NCI-H1436 (cell line): ENCODE measurements at regions not wholly inside any gene's neighbourhood (a gene's known extent, or its start where the extent isn't known, plus 50 kb on each side); places are given as distances from the start of the nearest gene placed in this dataset.

Source experiments
- DNase-seq: peaks from one replicate; lab custom pipeline; 2025; lab: John Stamatoyannopoulos, UW

DNA sequence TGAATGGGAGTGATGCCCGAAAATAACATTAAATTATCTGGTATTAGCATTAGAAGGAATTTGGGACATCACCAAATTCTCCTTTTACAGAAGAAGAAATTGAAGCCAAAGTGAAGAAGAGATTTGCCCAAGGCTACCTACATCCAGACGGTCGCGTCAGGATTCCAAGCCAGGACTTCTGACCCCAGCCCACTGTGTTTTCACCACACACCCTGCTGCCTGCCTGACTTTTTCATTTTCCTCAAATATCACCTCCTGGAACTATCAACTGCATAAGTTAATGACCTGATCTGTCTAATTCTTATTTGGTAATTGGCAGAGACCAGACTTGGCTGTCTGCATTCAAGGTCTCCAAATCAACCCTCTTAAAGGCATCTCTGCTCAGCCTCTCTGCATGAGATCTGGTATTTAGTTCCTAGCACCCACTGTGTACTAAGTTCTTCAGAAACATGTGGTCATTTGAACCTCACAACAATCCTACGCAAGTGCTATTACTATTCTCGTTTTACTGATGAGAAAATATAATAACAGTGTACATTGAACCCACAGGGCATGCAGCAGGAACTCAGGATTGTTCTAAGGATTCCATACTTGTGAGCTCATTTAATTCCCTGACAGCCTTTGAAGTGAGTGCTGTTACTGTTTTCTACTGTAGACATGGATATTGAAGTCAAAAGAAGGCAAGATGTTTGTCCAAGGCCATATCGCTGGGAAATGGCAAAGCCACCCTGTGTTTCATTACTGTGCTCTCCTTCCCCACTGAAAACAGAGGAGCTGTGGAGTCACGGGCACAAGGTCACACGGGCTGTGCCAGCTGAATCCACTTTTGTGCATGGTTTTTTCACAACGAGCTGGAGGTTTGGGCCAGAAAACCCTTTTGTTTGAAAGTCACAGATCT, 195.2 kb upstream of the C1QTNF7 start:
- no peak for DNase-seq

DNA sequence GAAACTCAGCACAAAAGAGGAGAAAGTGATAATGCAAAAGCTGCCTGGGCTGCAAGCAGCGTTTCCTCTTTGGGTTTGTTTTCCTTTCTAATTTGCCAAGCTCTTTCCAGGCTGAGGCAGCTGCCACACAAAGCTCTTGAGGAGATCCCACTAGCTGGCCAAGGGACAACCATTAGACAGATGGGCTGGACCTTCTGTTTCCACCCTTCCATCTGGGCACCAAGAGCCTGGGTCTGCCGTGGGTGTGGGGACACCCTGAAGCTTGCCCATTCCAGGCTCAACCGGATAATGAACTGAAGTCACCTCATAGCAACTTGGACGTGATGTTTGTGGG, 194.6 kb upstream of the C1QTNF7 start:
- DNase-seq: no peak

DNA sequence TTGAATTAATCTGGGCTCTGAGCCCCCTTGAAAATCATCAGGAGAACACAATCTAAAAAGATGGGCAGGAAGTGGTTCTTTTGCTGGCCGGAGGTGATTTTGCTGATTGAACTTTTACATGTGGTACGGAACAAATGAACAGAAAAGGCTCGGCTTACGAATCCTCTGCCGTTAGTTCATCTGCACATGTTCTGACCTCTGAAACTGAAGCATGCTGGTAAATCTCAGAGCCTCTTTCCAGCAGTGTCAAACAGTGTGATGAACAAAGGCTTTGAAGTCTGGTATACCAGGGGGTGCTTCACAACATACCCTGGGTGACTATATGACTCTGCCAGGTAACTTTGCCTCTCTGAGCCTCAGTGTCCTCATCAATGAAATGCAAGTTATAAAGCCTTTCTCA, 194.2 kb upstream of the C1QTNF7 start:
- DNase-seq: no peak

DNA sequence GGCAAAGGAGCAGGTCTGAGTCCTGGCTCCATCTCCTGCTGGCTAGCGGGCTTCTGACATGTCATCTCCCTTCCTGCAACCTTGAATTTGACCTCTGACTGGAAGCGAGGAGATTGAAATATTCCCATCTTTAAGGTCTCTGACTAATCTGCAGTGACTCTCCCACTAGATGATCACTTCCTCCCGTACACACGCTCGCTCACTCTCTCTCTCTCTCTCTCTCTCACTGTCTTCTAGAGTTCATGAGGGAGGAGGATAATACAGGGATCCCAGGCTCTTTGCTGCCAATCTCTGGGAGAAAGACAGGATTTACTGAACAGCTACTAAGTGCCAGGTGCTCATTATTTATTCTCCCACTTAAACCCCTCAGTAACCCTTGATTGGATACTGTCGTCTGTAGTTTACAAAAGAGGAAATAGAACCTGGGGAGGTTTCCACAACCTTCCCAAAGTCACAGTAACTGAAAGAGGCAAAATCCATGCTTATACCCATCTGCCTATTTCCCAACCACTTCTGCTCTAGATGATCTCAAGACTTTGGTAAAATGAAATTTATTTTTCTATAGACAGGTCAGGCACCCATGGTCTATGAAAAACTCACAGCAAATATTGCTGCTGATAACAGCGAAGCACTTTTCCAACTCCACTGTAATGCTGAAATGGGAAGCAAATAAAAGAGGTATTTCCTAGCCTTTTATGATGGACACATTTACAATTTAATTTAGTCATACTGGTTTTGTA, 193.5 kb upstream of the C1QTNF7 start:
- no peak for DNase-seq

DNA sequence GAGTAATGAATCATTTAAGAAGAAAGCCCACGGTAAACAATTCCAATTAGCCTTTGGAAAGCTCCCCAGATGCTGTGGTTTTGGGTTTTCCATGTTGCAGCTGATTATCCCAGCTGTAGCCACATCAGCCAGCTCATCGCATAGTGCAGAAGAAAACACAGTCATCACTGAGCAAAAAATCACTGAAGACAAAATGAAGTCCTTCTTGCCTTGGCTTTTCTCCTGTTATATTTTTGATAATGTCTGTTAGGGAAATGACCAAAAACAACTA, 193.0 kb upstream of the C1QTNF7 start:
- no peak for DNase-seq

DNA sequence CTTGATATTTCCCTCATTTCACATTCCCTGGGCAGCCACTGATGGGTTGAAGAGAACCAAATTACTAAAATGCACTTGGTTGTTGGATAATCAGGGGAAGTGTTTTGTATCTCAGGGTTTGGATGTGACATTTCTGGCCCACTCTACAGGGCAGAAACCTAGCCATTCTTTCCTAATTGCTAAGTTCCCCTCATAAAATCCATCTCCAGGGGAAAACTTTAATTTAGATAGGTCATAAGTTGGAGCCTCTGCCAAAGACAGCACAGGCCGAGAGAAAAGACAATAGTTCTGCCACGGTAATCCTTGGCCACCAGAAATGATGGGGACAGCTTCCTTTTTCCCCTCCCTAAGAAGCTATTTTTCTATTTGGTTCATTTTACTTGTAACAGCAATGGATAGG, 192.7 kb upstream of the C1QTNF7 start:
- no peak for DNase-seq

DNA sequence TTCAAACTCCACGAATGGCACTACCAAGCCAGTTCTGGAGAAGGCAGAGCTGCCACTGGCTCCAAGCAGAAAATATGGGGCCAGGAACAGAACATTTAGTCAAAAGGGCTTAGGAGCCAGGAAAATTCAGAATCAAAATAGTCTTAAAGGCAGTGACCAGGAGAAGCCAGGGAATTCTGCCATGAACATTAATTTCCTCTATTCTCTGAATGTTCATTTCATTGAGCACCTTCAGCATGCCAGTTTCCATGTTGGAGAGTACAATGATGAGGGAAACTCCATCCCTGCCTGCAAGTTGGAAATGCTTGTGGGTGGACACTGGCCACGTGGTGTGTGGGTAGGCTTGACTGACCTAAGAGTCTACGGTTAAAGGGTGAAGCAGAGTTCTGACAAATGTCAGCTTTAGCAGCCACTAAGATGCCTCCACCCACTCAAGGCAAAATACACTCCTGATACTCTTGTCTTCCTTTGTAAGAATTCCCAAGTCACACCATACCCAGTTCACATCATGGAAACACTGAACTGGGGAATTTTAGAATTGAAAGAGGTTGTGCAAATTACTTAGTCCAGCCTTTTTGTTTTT, 190.1 kb upstream of the C1QTNF7 start:
- no peak for DNase-seq

DNA sequence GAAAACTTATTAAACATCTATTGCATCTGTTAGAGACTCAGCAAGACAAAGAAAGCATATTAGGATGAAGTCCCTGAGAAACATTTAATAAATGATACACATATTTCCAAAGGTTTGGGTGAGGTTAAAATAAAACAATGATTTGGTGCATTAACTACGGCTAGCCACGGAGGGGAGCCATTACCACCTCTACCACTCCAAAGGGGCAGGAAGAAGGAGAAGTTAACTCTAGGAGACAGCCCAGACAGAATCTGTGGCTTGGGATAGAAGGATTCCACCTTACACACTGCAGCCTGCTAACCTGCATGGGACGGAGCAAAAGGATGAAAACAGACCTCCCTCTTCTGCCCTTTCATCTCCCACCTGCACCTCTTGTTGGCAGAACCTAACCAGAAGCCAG, 189.1 kb upstream of the C1QTNF7 start:
- no peak for DNase-seq

DNA sequence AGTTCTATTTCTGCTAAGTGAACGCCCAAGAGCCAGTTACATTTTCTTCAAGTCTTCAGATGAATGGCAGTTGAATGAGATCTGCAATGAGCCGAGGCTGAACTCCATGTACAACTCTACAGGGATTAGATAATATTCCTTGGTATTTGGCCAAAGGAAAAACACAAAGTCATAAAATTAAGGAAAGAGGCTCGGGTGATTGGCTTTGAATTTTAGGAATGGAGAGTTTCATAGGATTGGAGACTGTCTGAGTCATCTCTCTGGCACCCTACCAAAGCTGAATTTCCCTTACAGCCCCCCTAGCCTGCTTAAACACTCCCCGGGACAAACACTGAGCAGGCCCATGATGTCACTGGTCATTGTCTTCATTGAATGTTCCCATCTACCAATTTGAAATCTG, 188.0 kb upstream of the C1QTNF7 start:
- DNase-seq: no peak

DNA sequence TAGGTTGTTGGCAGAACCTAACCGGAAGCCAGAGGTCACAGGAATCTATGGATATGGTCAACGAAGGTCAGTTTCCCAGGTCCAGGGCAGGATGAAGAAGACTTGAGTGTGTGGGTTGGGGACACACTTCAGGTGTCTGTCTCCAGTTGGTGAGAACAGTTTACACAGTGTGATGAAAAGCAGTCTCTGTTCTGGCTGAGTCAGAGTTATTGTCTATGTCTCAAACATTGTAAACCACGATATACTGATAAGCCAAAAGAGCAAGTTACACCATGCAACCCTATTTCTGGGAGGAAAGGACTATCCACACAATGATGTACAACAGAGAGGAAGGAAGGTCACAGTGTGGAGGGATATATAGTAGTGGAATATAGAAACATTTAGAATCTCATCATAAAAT, 187.1 kb upstream of the C1QTNF7 start:
- DNase-seq: no peak

DNA sequence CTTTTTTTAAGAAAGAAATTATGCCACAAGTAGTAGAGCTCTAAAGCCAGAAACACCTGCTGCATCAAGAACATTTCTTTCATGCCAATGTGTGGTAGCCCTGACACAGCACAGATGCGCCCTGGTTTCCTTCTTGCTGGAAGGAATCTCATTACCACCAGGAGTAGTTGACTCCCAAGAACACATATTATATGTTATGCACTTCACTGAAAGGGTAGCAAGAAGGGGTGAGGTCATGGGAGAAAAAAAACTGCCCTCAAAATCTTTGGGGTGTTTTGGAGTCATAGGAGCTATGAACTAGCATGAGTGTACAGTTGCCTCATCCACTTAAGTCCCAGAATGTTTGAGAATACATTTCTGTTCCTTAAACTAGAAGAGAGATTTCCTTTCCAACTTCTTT, 185.8 kb upstream of the C1QTNF7 start:
- no peak for DNase-seq

DNA sequence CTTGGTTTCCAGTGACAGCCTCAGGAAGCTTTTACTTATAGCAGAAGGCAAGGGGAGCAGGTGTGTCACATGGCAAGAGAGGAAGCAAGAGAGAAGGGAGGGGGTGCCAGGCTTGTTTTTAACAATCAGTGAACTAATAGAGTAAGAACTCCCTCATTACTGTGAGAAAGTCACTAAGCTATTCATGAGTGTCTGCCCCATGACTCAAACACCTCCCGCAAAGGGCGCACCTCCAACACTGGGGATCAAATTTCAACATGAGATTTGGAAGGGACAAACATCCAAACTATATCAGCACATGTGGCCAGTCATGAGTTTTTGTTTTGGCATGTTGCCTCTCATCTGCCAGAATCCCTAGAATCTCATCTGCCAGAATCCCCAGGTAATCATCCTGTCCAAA, 183.5 kb upstream of the C1QTNF7 start:
- no peak for DNase-seq

DNA sequence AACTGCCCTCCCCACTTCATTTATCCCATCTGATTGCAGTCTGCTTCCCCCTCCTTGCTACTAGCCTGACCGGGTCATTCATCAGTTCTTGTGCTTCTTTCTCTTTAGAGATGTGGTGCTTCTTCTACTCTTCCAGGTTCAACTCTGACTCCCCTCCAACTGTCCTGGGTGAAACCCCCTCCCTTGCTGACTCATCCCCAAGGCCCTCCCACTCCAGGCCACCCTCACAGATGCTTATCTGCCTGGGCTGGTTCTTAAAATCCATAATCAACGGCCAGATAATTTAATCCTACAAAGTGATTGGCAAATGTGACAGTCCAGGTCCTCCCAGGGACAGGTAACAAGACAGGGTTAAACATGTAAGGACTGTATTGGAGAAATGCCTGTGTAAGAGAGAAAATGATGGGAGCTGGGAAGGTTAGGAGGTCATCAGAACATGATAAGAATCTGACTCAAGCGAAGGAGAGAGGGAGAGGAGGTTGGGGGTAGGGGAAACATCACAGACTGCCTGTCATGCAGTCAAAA, 182.8 kb upstream of the C1QTNF7 start:
- DNase-seq: no peak

DNA sequence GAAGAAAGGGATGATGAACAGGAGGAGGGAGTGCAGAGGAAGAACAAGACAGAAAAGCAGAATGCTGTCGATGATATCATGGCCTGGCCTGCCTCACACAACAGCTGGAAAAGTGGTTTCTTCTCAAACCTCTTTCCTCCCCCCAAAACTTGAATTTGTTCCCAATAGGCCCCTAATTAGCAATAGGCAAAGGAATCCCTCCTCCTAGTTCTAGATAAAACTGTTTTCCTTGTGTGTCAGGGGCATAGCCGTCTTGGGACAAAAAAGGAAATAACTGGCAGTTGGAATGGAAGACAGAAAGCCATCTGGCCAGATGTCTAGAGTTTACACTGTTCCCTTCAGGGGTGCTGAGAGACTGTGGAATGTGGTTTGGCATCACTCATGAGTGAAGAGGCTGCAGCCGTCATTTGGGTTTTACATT, 177.8 kb upstream of the C1QTNF7 start:
- no peak for DNase-seq

DNA sequence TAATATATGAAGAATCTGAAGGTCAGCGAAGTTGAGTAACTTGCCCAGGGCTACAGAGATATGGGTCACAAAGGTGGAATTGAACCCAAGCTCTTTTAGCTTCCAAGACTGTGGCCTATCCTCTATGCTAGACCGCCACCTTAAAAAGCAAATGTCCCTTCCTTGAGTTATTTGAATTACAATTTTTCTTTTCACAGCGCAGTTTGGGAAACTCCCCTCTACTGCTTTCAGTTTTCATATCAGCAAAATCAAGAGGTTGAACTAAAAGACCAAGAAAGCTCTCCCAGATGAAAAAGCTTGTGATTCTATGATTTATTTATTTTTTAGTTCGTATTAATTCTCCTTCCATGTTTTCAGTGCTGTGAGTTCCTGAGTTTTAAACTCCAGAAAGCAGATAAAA, 174.5 kb upstream of the C1QTNF7 start:
- no peak for DNase-seq

DNA sequence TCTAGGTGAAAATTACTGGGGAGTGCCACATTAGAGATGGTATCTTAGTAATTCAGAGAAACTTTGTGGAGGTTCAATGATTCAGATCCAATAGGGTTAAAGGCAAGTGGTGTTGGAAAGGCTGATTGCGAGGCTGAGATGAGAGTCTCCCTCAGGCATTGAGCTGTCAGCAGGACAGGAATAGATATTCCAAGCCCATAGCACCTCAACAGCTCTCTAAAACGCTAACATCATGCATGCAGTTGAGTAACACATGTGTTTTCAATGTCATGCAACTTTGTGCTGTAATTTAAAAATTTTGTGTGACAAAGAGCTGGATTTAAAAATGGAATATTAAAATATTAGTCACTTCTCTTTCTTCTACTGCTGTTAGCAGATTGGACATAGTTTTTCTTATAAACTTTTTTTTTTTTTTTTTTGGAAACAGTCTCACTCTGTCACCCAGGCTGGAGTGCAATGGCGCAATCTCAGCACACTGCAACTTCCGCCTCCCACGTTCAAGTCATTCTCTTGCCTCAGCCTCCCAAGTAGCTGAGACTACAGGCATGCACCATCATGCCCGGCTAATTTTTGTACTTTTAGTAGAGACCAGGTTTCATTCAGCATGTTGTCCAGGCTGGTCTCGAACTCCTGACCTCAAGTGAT, 173.5 kb upstream of the C1QTNF7 start:
- DNase-seq: no peak

DNA sequence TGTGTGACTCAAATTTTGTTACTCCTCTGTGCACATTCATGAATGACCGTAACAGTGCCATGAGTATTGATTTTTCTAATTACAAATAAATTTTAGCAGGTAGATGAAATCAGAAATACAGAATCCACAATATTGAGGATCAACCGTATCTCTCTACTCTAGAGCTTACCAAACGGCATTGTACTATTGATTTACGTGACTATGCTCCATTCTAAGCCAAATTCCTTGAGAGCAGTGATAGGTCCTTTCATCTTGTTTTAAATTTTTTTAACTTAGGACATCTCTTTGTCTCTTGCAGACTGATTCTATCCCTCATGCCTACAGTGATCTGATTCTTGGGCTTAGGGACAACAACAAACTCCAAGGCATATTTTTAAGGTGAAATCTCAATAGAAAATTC, 172.3 kb upstream of the C1QTNF7 start:
- DNase-seq: no peak

DNA sequence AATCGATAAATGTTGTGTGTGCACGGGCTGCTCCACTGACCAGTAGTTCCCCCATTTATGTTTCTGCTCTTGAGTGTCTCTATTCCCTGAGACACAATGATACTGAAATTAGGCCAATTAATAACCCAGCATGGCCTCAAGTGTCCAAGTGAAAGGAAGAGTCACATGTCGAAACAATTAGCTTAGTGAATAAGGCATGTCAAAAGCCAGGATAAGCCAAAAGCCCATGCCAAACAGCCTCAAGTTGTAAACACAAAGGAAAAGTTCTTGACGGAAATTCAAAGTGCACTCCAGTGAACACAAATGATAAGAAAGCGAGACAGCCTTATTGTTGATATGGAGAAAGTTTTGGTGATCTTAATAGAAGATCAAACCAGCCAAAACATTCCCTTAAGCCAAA, 167.1 kb upstream of the C1QTNF7 start:
- no peak for DNase-seq

DNA sequence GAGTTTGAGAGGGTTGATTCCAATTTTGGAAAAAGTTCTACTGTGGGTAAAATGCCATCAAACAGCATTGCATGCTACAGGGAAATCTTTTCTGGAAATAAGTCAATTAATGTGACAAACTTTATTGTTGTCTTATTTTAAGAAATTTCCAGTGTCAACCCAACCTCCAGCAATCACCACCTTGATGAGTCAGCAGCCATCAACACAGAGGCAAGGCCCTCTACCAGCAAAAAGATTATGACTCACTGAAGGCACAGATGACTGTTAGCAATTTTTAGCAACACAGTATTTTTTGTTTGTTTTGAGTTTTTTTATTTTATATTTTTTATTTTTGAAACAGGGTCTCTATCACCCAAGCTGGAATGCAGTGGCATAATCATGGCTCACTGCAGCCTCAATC, 165.4 kb upstream of the C1QTNF7 start:
- DNase-seq: no peak

DNA sequence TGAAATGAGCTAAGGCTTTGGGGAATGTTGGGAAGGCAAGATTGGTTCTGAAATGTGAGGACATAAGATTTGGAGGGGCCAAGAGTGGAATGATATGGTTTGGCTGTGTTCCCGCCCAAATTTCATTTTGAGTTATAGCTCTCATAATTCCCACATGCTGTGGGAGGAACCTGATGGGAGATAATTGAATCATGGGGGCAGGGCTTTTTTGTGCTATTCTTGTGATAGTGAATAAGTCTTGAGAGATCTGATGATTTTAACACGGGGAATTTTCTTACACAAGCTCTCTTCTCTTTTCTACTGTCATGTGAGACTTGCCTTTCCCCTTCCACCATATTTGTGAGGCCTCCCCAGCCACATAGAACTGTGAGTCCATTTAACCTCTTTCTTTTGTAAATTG, 157.6 kb upstream of the C1QTNF7 start:
- no peak for DNase-seq

DNA sequence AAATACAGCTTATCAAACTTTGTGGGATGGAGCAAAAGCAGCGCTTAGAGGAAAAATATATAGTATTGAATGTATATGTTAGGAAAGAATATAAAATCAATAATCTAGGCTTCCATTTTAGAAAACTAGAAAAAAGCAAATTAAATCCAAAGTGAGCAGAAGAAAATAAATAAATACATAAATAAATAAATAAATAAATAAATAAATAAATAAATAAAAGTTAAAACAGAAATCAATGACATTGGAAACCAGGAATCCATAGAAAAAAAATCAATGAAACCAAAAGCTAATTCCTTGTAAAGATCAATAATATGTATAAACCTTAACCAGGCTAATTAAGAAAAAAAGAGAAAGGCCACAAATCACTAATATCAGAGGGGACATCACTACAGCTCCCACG, 141.8 kb upstream of the C1QTNF7 start:
- DNase-seq: no peak

DNA sequence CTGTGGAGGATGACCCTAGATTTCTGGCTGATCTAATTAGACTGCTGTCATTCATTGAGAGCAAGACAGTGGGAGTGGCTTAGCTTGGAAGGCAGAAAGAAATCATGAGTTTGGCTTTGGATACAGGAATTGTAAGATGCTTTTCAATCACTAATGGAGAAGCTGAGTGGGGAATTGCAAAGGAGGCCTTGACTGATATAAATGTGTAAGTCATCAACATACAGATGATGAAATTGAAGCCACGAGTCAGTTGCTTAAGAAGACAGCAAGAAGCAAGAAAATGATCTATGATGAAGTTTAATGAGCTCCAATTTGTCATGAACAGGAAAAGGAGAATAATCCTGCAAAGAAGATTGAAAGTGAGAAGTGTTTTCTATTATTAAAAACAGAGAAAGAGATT, 136.7 kb upstream of the C1QTNF7 start:
- no peak for DNase-seq

DNA sequence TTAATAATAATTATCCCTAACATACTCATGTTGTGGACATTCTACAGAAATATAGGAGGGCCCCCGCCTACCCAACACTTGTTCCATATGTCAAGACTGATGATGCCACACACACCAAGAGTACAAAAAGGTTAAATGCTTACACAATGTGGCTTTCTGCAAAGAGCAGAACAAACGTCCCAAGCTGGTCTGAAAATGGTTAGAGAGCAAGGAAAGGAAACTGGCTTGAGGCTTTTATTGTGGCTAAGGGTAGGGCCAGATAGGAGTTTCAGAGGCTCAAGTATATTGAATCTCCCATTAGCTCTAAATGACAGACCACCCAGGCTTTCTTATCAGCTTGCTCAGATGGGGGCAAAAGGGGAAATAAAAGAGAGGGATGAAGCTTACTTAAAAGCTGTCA, 134.1 kb upstream of the C1QTNF7 start:
- no peak for DNase-seq
